Mesenchymal stem cell (in vitro differentiated cells and primary cell): ENCODE measurements at regions not wholly inside any gene's neighbourhood (a gene's known extent, or its start where the extent isn't known, plus 50 kb on each side); places are given as distances from the start of the nearest gene placed in this dataset.
A peak's percentile ranks its signal among the peaks of the same experiment; 100 is the strongest.

Source experiments
- DNase-seq: peaks from one replicate; pipeline ENCODE4 v3.0.0-alpha.2; 2013
- H2AFZ ChIP-seq: one replicate; pipeline ENCODE4 v1.6.1; 2013; ENCODE audit warnings: low read depth, mild to moderate bottlenecking, control low read depth, inconsistent platforms, low read length, moderate library complexity
- H2AK5ac ChIP-seq: 2 replicates; pipeline ENCODE4 v1.6.1; 2013; ENCODE audit warnings: low read length, moderate library complexity, mild to moderate bottlenecking, inconsistent platforms; ENCODE audit not compliant: severe bottlenecking
- H2BK120ac ChIP-seq: one replicate; pipeline ENCODE4 v1.6.1; 2013; ENCODE audit warnings: low read depth, mild to moderate bottlenecking, inconsistent platforms, low read length, moderate library complexity
- H2BK12ac ChIP-seq, 2 experiments: one replicate each; pipeline ENCODE4 v1.6.1; 2013; ENCODE audit warnings: inconsistent platforms in 2 of 2, low read length in 2 of 2, mild to moderate bottlenecking in 2 of 2, moderate library complexity in 2 of 2, control low read depth in 1 of 2
- H2BK15ac ChIP-seq: one replicate; pipeline ENCODE4 v1.6.1; 2013; ENCODE audit warnings: mild to moderate bottlenecking, low read depth, inconsistent platforms; ENCODE audit not compliant: poor library complexity, severe bottlenecking
- H2BK5ac ChIP-seq: 2 replicates; pipeline ENCODE4 v1.6.1; 2013; ENCODE audit warnings: low read depth, mild to moderate bottlenecking, low read length, control low read depth, inconsistent platforms; ENCODE audit not compliant: poor library complexity, severe bottlenecking
- H3K14ac ChIP-seq, 2 experiments: one replicate each; pipeline ENCODE4 v1.6.1; 2013; ENCODE audit warnings: inconsistent platforms in 2 of 2, low read length in 2 of 2, control low read depth in 1 of 2, mild to moderate bottlenecking in 1 of 2, moderate library complexity in 1 of 2
- H3K18ac ChIP-seq, 2 experiments: one replicate each; pipeline ENCODE4 v1.6.1; 2013; ENCODE audit warnings: inconsistent platforms in 2 of 2, low read length in 2 of 2, control low read depth in 1 of 2, low read depth in 1 of 2, mild to moderate bottlenecking in 1 of 2
- H3K23ac ChIP-seq, 2 experiments: one replicate each; pipeline ENCODE4 v1.6.1; 2013; ENCODE audit warnings: inconsistent platforms in 2 of 2, low read length in 2 of 2, mild to moderate bottlenecking in 2 of 2, moderate library complexity in 2 of 2, control low read depth in 1 of 2
- H3K27ac ChIP-seq: 2 replicates; pipeline ENCODE4 v1.5.1; 2013; ENCODE audit warnings: mild to moderate bottlenecking, moderate library complexity, low read length, control low read depth, inconsistent platforms; ENCODE audit not compliant: poor library complexity, severe bottlenecking
- H3K27me3 ChIP-seq, 2 experiments: 2 replicates each; pipeline versions ENCODE4 v1.6.1 to v1.7.0; 2013; ENCODE audit warnings: low read length in 2 of 2, mild to moderate bottlenecking in 2 of 2, moderate library complexity in 2 of 2, control low read depth in 1 of 2, inconsistent platforms in 1 of 2; ENCODE audit not compliant: control insufficient read depth in 1 of 2, insufficient read depth in 1 of 2
- H3K36me3 ChIP-seq, 2 experiments: 2 replicates each; pipeline versions ENCODE4 v1.6.1 to v1.7.0; 2013; ENCODE audit warnings: low read length in 2 of 2, control low read depth in 1 of 2, inconsistent platforms in 1 of 2, low read depth in 1 of 2, mild to moderate bottlenecking in 1 of 2; ENCODE audit not compliant: insufficient read depth in 2 of 2, control insufficient read depth in 1 of 2
- H3K4ac ChIP-seq, 2 experiments: one replicate each; pipeline ENCODE4 v1.6.1; 2013; ENCODE audit warnings: inconsistent platforms in 2 of 2, low read length in 2 of 2, mild to moderate bottlenecking in 2 of 2, moderate library complexity in 2 of 2, control low read depth in 1 of 2, low read depth in 1 of 2
- H3K4me1 ChIP-seq: 2 replicates; pipeline ENCODE4 v1.6.1; 2013; ENCODE audit warnings: low read depth, low read length, control low read depth; ENCODE audit not compliant: control insufficient read depth, insufficient read depth
- H3K4me2 ChIP-seq: 2 replicates; pipeline ENCODE4 v1.6.1; 2013; ENCODE audit warnings: low read length, mild to moderate bottlenecking, inconsistent platforms; ENCODE audit not compliant: poor library complexity, severe bottlenecking
- H3K4me3 ChIP-seq, 2 experiments: 2 replicates each; pipeline versions ENCODE4 v1.5.1 to v1.7.0; 2013; ENCODE audit warnings: low read length in 2 of 2, mild to moderate bottlenecking in 2 of 2, control low read depth in 1 of 2, low read depth in 1 of 2; ENCODE audit not compliant: insufficient read depth in 1 of 2
- H3K79me1 ChIP-seq: replicated peaks from 2 replicates; pipeline ENCODE4 v1.6.1; 2013; ENCODE audit warnings: mild to moderate bottlenecking, control low read depth, low read length, inconsistent platforms; ENCODE audit not compliant: poor library complexity, severe bottlenecking
- H3K9ac ChIP-seq: 2 replicates; pipeline ENCODE4 v1.7.0; 2013; ENCODE audit warnings: mild to moderate bottlenecking, low read length, moderate library complexity
- H3K9me3 ChIP-seq: 2 replicates; pipeline ENCODE4 v1.7.0; 2013; ENCODE audit warnings: mild to moderate bottlenecking, low read length; ENCODE audit not compliant: control insufficient read depth
- H4K8ac ChIP-seq: one replicate; pipeline ENCODE4 v1.6.1; 2013; ENCODE audit warnings: inconsistent platforms, mild to moderate bottlenecking, low read length, moderate library complexity
- H4K91ac ChIP-seq: one replicate; pipeline ENCODE4 v1.6.1; 2013; ENCODE audit warnings: mild to moderate bottlenecking, low read length, inconsistent platforms
- WGBS: methylation state at CpG from one replicate; pipeline ENCODE4 v1.1.7; 2013; ENCODE audit warnings: mixed read lengths; 5-methylcytosine and 5-hydroxymethylcytosine counted together

- H3K23ac ChIP-seq, result no peak overlapping the region
- no peak overlapping the region for H3K27ac ChIP-seq
- no peak overlapping the region for H3K4me2 ChIP-seq
- peaks cover 0 to 10% of the 10 kb centered on the region in 2 experiments for H3K27me3 ChIP-seq
- DNase-seq, result peak; percentile 19
- H3K9me3 ChIP-seq, result no peaks in the 10 kb centered on the region
- no peak overlapping the region for H3K18ac ChIP-seq
- no peak overlapping the region for H3K4me3 ChIP-seq
- H3K36me3 ChIP-seq, result no peaks in the 10 kb centered on the region
- no peak overlapping the region for H2AFZ ChIP-seq
- H3K79me1 ChIP-seq, result no peaks in the 10 kb centered on the region
- no peak overlapping the region for H4K8ac ChIP-seq
- no peak overlapping the region for H2BK120ac ChIP-seq
- H2AK5ac ChIP-seq, result no peak overlapping the region
- no peak overlapping the region for H3K4ac ChIP-seq
- H2BK5ac ChIP-seq, result no peak overlapping the region
- no peak overlapping the region for H3K9ac ChIP-seq
- H4K91ac ChIP-seq, result no peak overlapping the region
- H3K14ac ChIP-seq, result no peak overlapping the region
- H2BK15ac ChIP-seq, result no peak overlapping the region
- H3K4me1 ChIP-seq, result no peaks in the 10 kb centered on the region
- H2BK12ac ChIP-seq, result peak overlapping the region; percentile 31 to 45
Observed at GRCh38 chr6:1015825-1016224, 296.1 kb upstream of the FOXQ1 start.

GRCh38 chr6:1014431-1014807 lies 297.5 kb upstream of the FOXQ1 start:
- H2AK5ac ChIP-seq, result no peak overlapping the region
- H2AFZ ChIP-seq, result no peak overlapping the region
- DNase-seq, result no peak
- no peak overlapping the region for H2BK15ac ChIP-seq
- no peak overlapping the region for H4K8ac ChIP-seq
- H3K4me3 ChIP-seq, result no peak overlapping the region
- no peak overlapping the region for H3K4ac ChIP-seq
- H3K4me1 ChIP-seq, result no peaks in the 10 kb centered on the region
- H3K27ac ChIP-seq, result no peak overlapping the region
- no peak overlapping the region for H2BK5ac ChIP-seq
- no peak overlapping the region for H4K91ac ChIP-seq
- no peak overlapping the region for H2BK12ac ChIP-seq
- WGBS, result no CpG with 5 or more reads among the region's 2 CpGs
- H3K79me1 ChIP-seq, result no peaks in the 10 kb centered on the region
- H3K18ac ChIP-seq, result no peak overlapping the region
- H3K27me3 ChIP-seq, result peaks cover 0 to 12% of the 10 kb centered on the region in 2 experiments
- no peaks in the 10 kb centered on the region for H3K36me3 ChIP-seq
- no peak overlapping the region for H3K4me2 ChIP-seq
- no peak overlapping the region for H3K9ac ChIP-seq
- no peak overlapping the region for H3K14ac ChIP-seq
- no peaks in the 10 kb centered on the region for H3K9me3 ChIP-seq
- no peak overlapping the region for H2BK120ac ChIP-seq
- H3K23ac ChIP-seq, result no peak overlapping the region

GRCh38 chr6:1013656-1014430 lies 298.1 kb upstream of the FOXQ1 start:
- Histone ChIP-seq H3K4me1 (no peaks in the 10 kb centered on the region), H3K36me3 (no peaks in the 10 kb centered on the region), H4K8ac (no peak overlapping the region), H3K9ac (no peak overlapping the region), H2AK5ac (no peak overlapping the region), H3K4me2 (no peak overlapping the region), H4K91ac (no peak overlapping the region), H3K18ac (no peak overlapping the region), H3K27me3 (peaks cover 0 to 12% of the 10 kb centered on the region in 2 experiments), H3K4me3 (no peak overlapping the region), H2AFZ (no peak overlapping the region), H3K4ac (no peak overlapping the region), H2BK15ac (no peak overlapping the region), H2BK12ac (no peak overlapping the region), H3K9me3 (no peaks in the 10 kb centered on the region), H3K79me1 (no peaks in the 10 kb centered on the region), H2BK5ac (no peak overlapping the region), H3K14ac (no peak overlapping the region), H3K27ac (no peak overlapping the region), H3K23ac (no peak overlapping the region), H2BK120ac (no peak overlapping the region)
- DNase-seq, result peak; percentile 11
- WGBS, result 88% methylated on average over 6 of the region's 7 CpGs

GRCh38 chr6:1009103-1009502 lies 302.8 kb upstream of the FOXQ1 start:
- H2BK120ac ChIP-seq, result no peak overlapping the region
- H3K9ac ChIP-seq, result no peak overlapping the region
- no peak overlapping the region for H4K8ac ChIP-seq
- H2BK15ac ChIP-seq, result no peak overlapping the region
- H2BK12ac ChIP-seq, result no peak overlapping the region
- no peak for DNase-seq
- H3K23ac ChIP-seq, result no peak overlapping the region
- 80% methylated on average over 1 of the region's 1 CpG for WGBS
- peaks cover 4 to 16% of the 10 kb centered on the region in 2 experiments for H3K27me3 ChIP-seq
- H3K9me3 ChIP-seq, result no peaks in the 10 kb centered on the region
- H3K27ac ChIP-seq, result no peak overlapping the region
- no peak overlapping the region for H3K4me2 ChIP-seq
- no peak overlapping the region for H3K4ac ChIP-seq
- no peaks in the 10 kb centered on the region for H3K4me1 ChIP-seq
- H3K36me3 ChIP-seq, result no peaks in the 10 kb centered on the region
- no peak overlapping the region for H3K4me3 ChIP-seq
- no peak overlapping the region for H2AK5ac ChIP-seq
- no peak overlapping the region for H3K14ac ChIP-seq
- no peaks in the 10 kb centered on the region for H3K79me1 ChIP-seq
- no peak overlapping the region for H2BK5ac ChIP-seq
- H4K91ac ChIP-seq, result no peak overlapping the region
- no peak overlapping the region for H2AFZ ChIP-seq
- no peak overlapping the region for H3K18ac ChIP-seq
